Loucy (cell line): ENCODE measurements at regions not wholly inside any gene's neighbourhood (a gene's known extent, or its start where the extent isn't known, plus 50 kb on each side); places are given as distances from the start of the nearest gene placed in this dataset.

Experiments
- H2AFZ ChIP-seq: fragments of 200-600 bp; sonication (generic); 2 replicates; pipeline ENCODE4 v1.6.0; 2016; ENCODE audit warnings: antibody characterized with exemption, mild to moderate bottlenecking, low read length, moderate library complexity
- H3F3A ChIP-seq: fragments of 200-600 bp; 2 replicates; pipeline ENCODE4 v1.6.0; 2016; ENCODE audit warnings: antibody characterized with exemption, low read depth, mild to moderate bottlenecking
- H3K27me3 ChIP-seq: fragments of 200-600 bp; sonication (generic); 2 replicates; pipeline ENCODE4 v1.6.1; 2014; ENCODE audit warnings: low read length, mild to moderate bottlenecking; ENCODE audit not compliant: insufficient read depth, poor library complexity, severe bottlenecking
- H3K36me3 ChIP-seq: fragments of 200-600 bp; sonication (generic); 2 replicates; pipeline ENCODE4 v1.6.1; 2016; ENCODE audit warnings: low read length; ENCODE audit not compliant: insufficient read depth
- H3K4me1 ChIP-seq: fragments of 200-600 bp; sonication (generic); 2 replicates; pipeline ENCODE4 v1.5.1; 2014; ENCODE audit warnings: low read length, mild to moderate bottlenecking; ENCODE audit not compliant: insufficient read depth, poor library complexity, severe bottlenecking
- H3K4me2 ChIP-seq: fragments of 200-600 bp; sonication (generic); 2 replicates; pipeline ENCODE4 v1.6.0; 2014; ENCODE audit warnings: antibody characterized with exemption, low read length, low read depth, mild to moderate bottlenecking; ENCODE audit not compliant: poor library complexity, severe bottlenecking
- H3K4me3 ChIP-seq: fragments of 200-600 bp; sonication (generic); 2 replicates; pipeline ENCODE4 v1.5.1; 2014; ENCODE audit warnings: low read length, mild to moderate bottlenecking, mixed read lengths; ENCODE audit not compliant: poor library complexity, severe bottlenecking
- H3K79me2 ChIP-seq: fragments of 200-600 bp; sonication (generic); 2 replicates; pipeline ENCODE4 v1.6.1; 2014; ENCODE audit warnings: low read length; ENCODE audit not compliant: insufficient read depth
- H3K9ac ChIP-seq: fragments of 200-600 bp; sonication (generic); 2 replicates; pipeline ENCODE4 v1.6.0; 2014; ENCODE audit warnings: mild to moderate bottlenecking, low read depth, low read length, moderate library complexity; ENCODE audit not compliant: poor library complexity, severe bottlenecking
- H3K9me2 ChIP-seq: fragments of 200-600 bp; sonication (generic); replicated peaks from 2 replicates; pipeline ENCODE4 v1.6.1; 2016; ENCODE audit warnings: low read depth, low read length, mixed read lengths
- H3K9me3 ChIP-seq: fragments of 200-600 bp; sonication (generic); 2 replicates; pipeline ENCODE4 v1.6.1; 2014; ENCODE audit warnings: mild to moderate bottlenecking, antibody characterized with exemption, low read length, low read depth; ENCODE audit not compliant: insufficient read depth
- H4K20me1 ChIP-seq: fragments of 200-600 bp; sonication (generic); 2 replicates; pipeline ENCODE4 v1.6.0; 2014; ENCODE audit warnings: antibody characterized with exemption, low read length, mild to moderate bottlenecking; ENCODE audit not compliant: insufficient read depth, poor library complexity, severe bottlenecking
- CTCF ChIP-seq: fragments of 200-600 bp; sonication (generic); conservative IDR thresholded peaks from 2 replicates; pipeline ENCODE4 v1.5.1; 2014; ENCODE audit warnings: mild to moderate bottlenecking, antibody characterized with exemption, low read length
- EZH2phosphoT487 ChIP-seq: fragments of 200-600 bp; IDR thresholded peaks from 2 replicates; pipeline ENCODE4 v1.6.1; 2018; ENCODE audit warnings: antibody characterized with exemption, mild to moderate bottlenecking, moderate library complexity, borderline replicate concordance

GRCh38 chr12:5247144-5247543, 184.8 kb upstream of the NTF3 start:
- Histone ChIP-seq H3K4me2 (no peak overlapping the region), H3K27me3 (no peaks in the 10 kb centered on the region)

GRCh38 chr12:5248230-5248629, 183.7 kb upstream of the NTF3 start:
- Histone ChIP-seq H3K36me3 (no peaks in the 10 kb centered on the region), H3K4me2 (no peak overlapping the region), H3K9ac (no peak overlapping the region), H2AFZ (no peak overlapping the region), H4K20me1 (no peaks in the 10 kb centered on the region), H3F3A (no peaks in the 10 kb centered on the region), H3K9me2 (no peaks in the 10 kb centered on the region), H3K4me3 (no peak overlapping the region), H3K4me1 (no peaks in the 10 kb centered on the region), H3K9me3 (no peaks in the 10 kb centered on the region), H3K79me2 (no peaks in the 10 kb centered on the region), H3K27me3 (no peaks in the 10 kb centered on the region)
- TF ChIP-seq EZH2phosphoT487, result no peak
- no peak for TF ChIP-seq CTCF

More at GRCh38 chr12:5247144-5247543, 184.8 kb upstream of the NTF3 start:
- Histone ChIP-seq H3K4me3 (no peak overlapping the region), H3K9ac (no peak overlapping the region), H3K4me1 (no peaks in the 10 kb centered on the region), H3F3A (no peaks in the 10 kb centered on the region), H4K20me1 (no peaks in the 10 kb centered on the region), H3K9me3 (no peaks in the 10 kb centered on the region), H3K9me2 (no peaks in the 10 kb centered on the region), H3K79me2 (no peaks in the 10 kb centered on the region), H2AFZ (no peak overlapping the region), H3K36me3 (no peaks in the 10 kb centered on the region)
- TF ChIP-seq CTCF, result no peak
- TF ChIP-seq EZH2phosphoT487, result no peak

- TF ChIP-seq EZH2phosphoT487 (no peak), CTCF (no peak)
- Histone ChIP-seq H4K20me1 (no peaks in the 10 kb centered on the region), H3K9me2 (no peaks in the 10 kb centered on the region)
Measured at GRCh38 chr12:5248999-5249526, 182.8 kb upstream of the NTF3 start.

More at GRCh38 chr12:5248999-5249526, 182.8 kb upstream of the NTF3 start:
- Histone ChIP-seq H3K4me3 (no peak overlapping the region), H3K4me2 (no peak overlapping the region), H3K9ac (no peak overlapping the region), H3K4me1 (no peaks in the 10 kb centered on the region), H3F3A (no peaks in the 10 kb centered on the region), H3K79me2 (no peaks in the 10 kb centered on the region), H2AFZ (no peak overlapping the region), H3K27me3 (no peaks in the 10 kb centered on the region), H3K9me3 (no peaks in the 10 kb centered on the region), H3K36me3 (no peaks in the 10 kb centered on the region)
